ENCODE measurements at regions not wholly inside any gene's neighbourhood (a gene's known extent, or its start where the extent isn't known, plus 50 kb on each side); places are given as distances from the start of the nearest gene placed in this dataset.

GRCh38 chr10:123494301-123494808 is 171.8 kb upstream of the GPR26 start:
- no peak for FAIRE-seq
- no peak for DNase-seq (ENCODE audit: low read depth in 1 of 2, low spot score in 1 of 2)
- Histone ChIP-seq H3K27ac (no peak overlapping the region), H3K4me1 (no peaks in the 10 kb centered on the region), H3K4me2 (no peak overlapping the region), H3K9me3 (no peaks in the 10 kb centered on the region), H3K4me3 (no peak overlapping the region)
- TF ChIP-seq, protein P1, sequence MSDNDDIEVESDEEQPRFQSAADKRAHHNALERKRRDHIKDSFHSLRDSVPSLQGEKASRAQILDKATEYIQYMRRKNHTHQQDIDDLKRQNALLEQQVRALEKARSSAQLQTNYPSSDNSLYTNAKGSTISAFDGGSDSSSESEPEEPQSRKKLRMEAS (IDR thresholded peaks at IDR 0.05): no peak
- no peak for TF ChIP-seq HOXB5 (CRISPR knock-in tag; IDR thresholded peaks at IDR 0.05)
- no peak for TF ChIP-seq MAZ (IDR thresholded peaks at IDR 0.05; ENCODE audit: borderline replicate concordance, low read depth, low read length)
- TF ChIP-seq JUN (IDR thresholded peaks at IDR 0.05): no peak
- no peak for TF ChIP-seq HMGXB4 (CRISPR knock-in tag; IDR thresholded peaks at IDR 0.05; ENCODE audit: borderline replicate concordance)
- no peak for TF ChIP-seq HOXA7 (CRISPR knock-in tag; IDR thresholded peaks at IDR 0.05)
- TF ChIP-seq CHD4 (IDR thresholded peaks at IDR 0.05; ENCODE audit: borderline replicate concordance): no peak
- no peak for ATAC-seq
- WGBS (ENCODE audit: missing lambda C conversion rate): 0% methylated on average over 2 of the region's 5 CpGs
- ChIA-PET CTCF (no interaction called here), POLR2A (no interaction called here)

DNA sequence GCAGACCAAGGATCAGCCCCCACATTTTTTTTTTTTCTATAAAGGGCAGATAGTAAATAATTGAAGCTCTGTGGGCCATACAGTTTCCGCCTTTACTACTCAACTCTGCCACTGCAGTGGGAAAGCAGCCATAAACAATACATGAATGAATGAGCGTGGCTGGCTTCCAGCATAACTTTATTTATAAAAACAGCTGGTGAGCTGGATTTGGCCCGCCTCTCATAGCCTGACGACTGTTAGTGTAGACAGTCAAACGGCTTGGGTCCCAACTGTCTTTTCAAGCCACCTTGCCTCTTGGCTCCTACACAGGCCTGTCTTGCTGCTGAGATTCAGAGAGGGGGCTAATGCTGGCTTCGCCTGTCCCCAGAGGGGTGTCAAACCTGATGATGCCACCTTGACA is 169.8 kb upstream of the GPR26 start:
- no peak for FAIRE-seq
- H3K27ac ChIP-seq: no peak overlapping the region
- no peaks in the 10 kb centered on the region for H3K4me1 ChIP-seq
- no peak overlapping the region for H3K4me3 ChIP-seq
- H3K4me2 ChIP-seq: no peak overlapping the region
- ChIA-PET POLR2A (no interaction called here), CTCF (no interaction called here)
- TF ChIP-seq CEBPB (IDR thresholded peaks at IDR 0.05): no peak
- TF ChIP-seq SREBF2 (IDR thresholded peaks at IDR 0.05): no peak
- TF ChIP-seq BHLHE40 (IDR thresholded peaks at IDR 0.05; ENCODE audit: low read depth, low read length): no peak
- TF ChIP-seq NR3C1 (IDR thresholded peaks at IDR 0.05): no peak
- TF ChIP-seq NPAS2 (CRISPR knock-in tag; IDR thresholded peaks at IDR 0.05; ENCODE audit: borderline replicate concordance): no peak
- no peak for TF ChIP-seq CBX8 (IDR thresholded peaks at IDR 0.05)
- TF ChIP-seq TFCP2L1 (CRISPR knock-in tag; IDR thresholded peaks at IDR 0.05): no peak
- TF ChIP-seq ZC3H11A (IDR thresholded peaks at IDR 0.05): no peak
- no peak for TF ChIP-seq CHD4 (IDR thresholded peaks at IDR 0.05; ENCODE audit: borderline replicate concordance)
- TF ChIP-seq, protein P2, sequence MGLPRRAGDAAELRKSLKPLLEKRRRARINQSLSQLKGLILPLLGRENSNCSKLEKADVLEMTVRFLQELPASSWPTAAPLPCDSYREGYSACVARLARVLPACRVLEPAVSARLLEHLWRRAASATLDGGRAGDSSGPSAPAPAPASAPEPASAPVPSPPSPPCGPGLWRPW (IDR thresholded peaks at IDR 0.05): no peak
- 34% methylated on average over 6 of the region's 6 CpGs for WGBS (ENCODE audit: missing lambda C conversion rate)
- no peak for DNase-seq (ENCODE audit: low read depth in 1 of 2, low spot score in 1 of 2)
- no peak for ATAC-seq
- no peaks in the 10 kb centered on the region for H3K9me3 ChIP-seq

- Histone ChIP-seq H3K9me3 (no peaks in the 10 kb centered on the region), H3K27ac (no peak overlapping the region), H3K4me3 (no peak overlapping the region), H3K4me1 (no peaks in the 10 kb centered on the region), H3K4me2 (no peak overlapping the region)
- POLR2A ChIA-PET: no interaction called here
- TF ChIP-seq TFCP2L1 (CRISPR knock-in tag; IDR thresholded peaks at IDR 0.05) (no peak), JUN (IDR thresholded peaks at IDR 0.05) (no peak), FOSL2 (IDR thresholded peaks at IDR 0.05) (no peak), FOSL2 (CRISPR knock-in tag; IDR thresholded peaks at IDR 0.05) (no peak), PHF8 (IDR thresholded peaks at IDR 0.05; ENCODE audit: borderline replicate concordance, low read depth) (no peak), BHLHE40 (IDR thresholded peaks at IDR 0.05; ENCODE audit: low read depth, low read length) (no peak)
- ATAC-seq (no peak), FAIRE-seq (no peak), DNase-seq (ENCODE audit: low read depth in 1 of 2, low spot score in 1 of 2) (no peak)
- 13% methylated on average over 10 of the region's 10 CpGs for WGBS (ENCODE audit: missing lambda C conversion rate)
- CTCF ChIA-PET: no interaction called here
Observed at GRCh38 chr10:123496996-123497660, 169.0 kb upstream of the GPR26 start.

DNA sequence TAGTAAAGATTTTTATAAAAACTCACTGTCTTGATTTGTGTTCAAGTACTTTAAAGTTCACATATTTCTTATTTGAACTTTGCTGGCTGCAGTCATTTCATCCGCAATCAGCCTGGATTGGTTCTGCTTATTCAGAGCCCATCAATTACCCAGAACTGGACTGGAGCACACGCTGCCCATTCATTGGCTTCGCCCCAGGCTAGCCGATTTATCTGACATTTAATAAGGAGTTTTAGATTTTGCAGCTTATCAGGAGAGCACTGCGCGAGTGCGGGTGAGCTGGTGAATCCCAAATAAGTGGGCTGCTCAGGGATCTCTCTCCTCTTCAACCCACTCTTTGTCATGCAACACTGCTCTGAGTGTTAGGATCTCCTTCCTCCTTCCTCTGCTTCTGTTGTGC is 166.0 kb upstream of the GPR26 start:
- ATAC-seq: no peak
- FAIRE-seq: no peak
- Histone ChIP-seq H3K9me3 (no peaks in the 10 kb centered on the region), H3K4me3 (no peak overlapping the region), H3K27ac (no peak overlapping the region), H3K4me2 (no peak overlapping the region), H3K4me1 (no peaks in the 10 kb centered on the region)
- CTCF ChIA-PET: interaction anchor here (1.1 kb wide), 2 partner anchors 18 to 457 kb away, joined by 3 to 6 read pairs; no protein-coding TSS in a partner anchor
- WGBS (ENCODE audit: missing lambda C conversion rate): 69% methylated on average over 7 of the region's 7 CpGs
- POLR2A ChIA-PET: no interaction called here
- DNase-seq (ENCODE audit: low read depth in 1 of 2, low spot score in 1 of 2): no peak
- TF ChIP-seq CBX8 (IDR thresholded peaks at IDR 0.05) (no peak), BCL3 (IDR thresholded peaks at IDR 0.05) (no peak), NR3C1 (IDR thresholded peaks at IDR 0.05) (no peak)
- TF ChIP-seq, protein P3, sequence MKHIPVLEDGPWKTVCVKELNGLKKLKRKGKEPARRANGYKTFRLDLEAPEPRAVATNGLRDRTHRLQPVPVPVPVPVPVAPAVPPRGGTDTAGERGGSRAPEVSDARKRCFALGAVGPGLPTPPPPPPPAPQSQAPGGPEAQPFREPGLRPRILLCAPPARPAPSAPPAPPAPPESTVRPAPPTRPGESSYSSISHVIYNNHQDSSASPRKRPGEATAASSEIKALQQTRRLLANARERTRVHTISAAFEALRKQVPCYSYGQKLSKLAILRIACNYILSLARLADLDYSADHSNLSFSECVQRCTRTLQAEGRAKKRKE (CRISPR knock-in tag; IDR thresholded peaks at IDR 0.05; ENCODE audit: low read depth): no peak
- TF ChIP-seq, protein P4, sequence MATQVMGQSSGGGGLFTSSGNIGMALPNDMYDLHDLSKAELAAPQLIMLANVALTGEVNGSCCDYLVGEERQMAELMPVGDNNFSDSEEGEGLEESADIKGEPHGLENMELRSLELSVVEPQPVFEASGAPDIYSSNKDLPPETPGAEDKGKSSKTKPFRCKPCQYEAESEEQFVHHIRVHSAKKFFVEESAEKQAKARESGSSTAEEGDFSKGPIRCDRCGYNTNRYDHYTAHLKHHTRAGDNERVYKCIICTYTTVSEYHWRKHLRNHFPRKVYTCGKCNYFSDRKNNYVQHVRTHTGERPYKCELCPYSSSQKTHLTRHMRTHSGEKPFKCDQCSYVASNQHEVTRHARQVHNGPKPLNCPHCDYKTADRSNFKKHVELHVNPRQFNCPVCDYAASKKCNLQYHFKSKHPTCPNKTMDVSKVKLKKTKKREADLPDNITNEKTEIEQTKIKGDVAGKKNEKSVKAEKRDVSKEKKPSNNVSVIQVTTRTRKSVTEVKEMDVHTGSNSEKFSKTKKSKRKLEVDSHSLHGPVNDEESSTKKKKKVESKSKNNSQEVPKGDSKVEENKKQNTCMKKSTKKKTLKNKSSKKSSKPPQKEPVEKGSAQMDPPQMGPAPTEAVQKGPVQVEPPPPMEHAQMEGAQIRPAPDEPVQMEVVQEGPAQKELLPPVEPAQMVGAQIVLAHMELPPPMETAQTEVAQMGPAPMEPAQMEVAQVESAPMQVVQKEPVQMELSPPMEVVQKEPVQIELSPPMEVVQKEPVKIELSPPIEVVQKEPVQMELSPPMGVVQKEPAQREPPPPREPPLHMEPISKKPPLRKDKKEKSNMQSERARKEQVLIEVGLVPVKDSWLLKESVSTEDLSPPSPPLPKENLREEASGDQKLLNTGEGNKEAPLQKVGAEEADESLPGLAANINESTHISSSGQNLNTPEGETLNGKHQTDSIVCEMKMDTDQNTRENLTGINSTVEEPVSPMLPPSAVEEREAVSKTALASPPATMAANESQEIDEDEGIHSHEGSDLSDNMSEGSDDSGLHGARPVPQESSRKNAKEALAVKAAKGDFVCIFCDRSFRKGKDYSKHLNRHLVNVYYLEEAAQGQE (IDR thresholded peaks at IDR 0.05): no peak
- TF ChIP-seq, protein P1 (IDR thresholded peaks at IDR 0.05): no peak
